ENCODE measurements at regions not wholly inside any gene's neighbourhood (a gene's known extent, or its start where the extent isn't known, plus 50 kb on each side); places are given as distances from the start of the nearest gene placed in this dataset.

- Histone ChIP-seq H3K36me3 (ENCODE audit: control insufficient read depth, insufficient read depth, low read length) (no peaks in the 10 kb centered on the region), H3K79me1 (ENCODE audit: low read depth in 1 of 2, low read length in 2 of 2) (no peaks in the 10 kb centered on the region), H3K56ac (ENCODE audit: extremely low read depth, insufficient read depth, low read length) (no peak overlapping the region), H3K9ac (ENCODE audit: low read depth, low read length) (no peak overlapping the region), H3K9me3 (ENCODE audit: control insufficient read depth, insufficient read depth, low read length) (no peaks in the 10 kb centered on the region), H4K8ac (ENCODE audit: low read depth in 2 of 2, low read length in 2 of 2) (no peak overlapping the region), H2AFZ (replicated peaks; ENCODE audit: low read length, poor library complexity) (no peak overlapping the region), H3K27me3 (ENCODE audit: control insufficient read depth, insufficient read depth, low read length) (peaks cover 43% of the 10 kb centered on the region), H2BK20ac (ENCODE audit: low read depth, low read length) (no peak overlapping the region), H2BK120ac (ENCODE audit: low read depth, low read length) (no peak overlapping the region), H3K14ac (replicated peaks; ENCODE audit: low read depth, low read length) (no peak overlapping the region), H2AK9ac (replicated peaks; ENCODE audit: low read depth, low read length, poor library complexity) (no peak overlapping the region), H3K4ac (ENCODE audit: low read depth, low read length) (no peak overlapping the region), H3K9me1 (ENCODE audit: insufficient read depth, low read length) (no peaks in the 10 kb centered on the region), H2BK15ac (ENCODE audit: low read depth, low read length) (no peak overlapping the region), H3K4me1 (ENCODE audit: control insufficient read depth, insufficient read depth, low read length) (no peaks in the 10 kb centered on the region), H3K4me3 (ENCODE audit: insufficient read depth, low read depth, low read length) (no peak overlapping the region), H4K20me1 (ENCODE audit: insufficient read depth, low read length) (no peaks in the 10 kb centered on the region), H3K27ac (ENCODE audit: insufficient read depth, low read length) (no peak overlapping the region), H3K23ac (ENCODE audit: low read depth, low read length) (no peak overlapping the region), H3K4me2 (ENCODE audit: low read depth, low read length) (no peak overlapping the region), H2AK5ac (ENCODE audit: low read depth, low read length) (no peak overlapping the region), H4K5ac (ENCODE audit: low read depth, low read length) (no peak overlapping the region), H4K91ac (ENCODE audit: insufficient read depth, low read depth, low read length) (no peak overlapping the region), H3K18ac (ENCODE audit: low read depth, low read length) (no peak overlapping the region), H2BK5ac (ENCODE audit: low read depth, low read length, poor library complexity, severe bottlenecking) (no peak overlapping the region)
- TF ChIP-seq ELK1 (IDR thresholded peaks at IDR 0.05; ENCODE audit: borderline replicate concordance, low read depth, low read length): no peak
- TF ChIP-seq FOS (IDR thresholded peaks at IDR 0.05; ENCODE audit: low read depth, low read length): no peak
- no peak for TF ChIP-seq NFE2L2 (IDR thresholded peaks at IDR 0.05; ENCODE audit: low read depth, low read length)
- no peak for TF ChIP-seq BHLHE40 (IDR thresholded peaks at IDR 0.05; ENCODE audit: low read depth, low read length)
- TF ChIP-seq MAFK (IDR thresholded peaks at IDR 0.05; ENCODE audit: low read depth, low read length): no peak
- TF ChIP-seq USF2 (IDR thresholded peaks at IDR 0.05; ENCODE audit: low read depth, low read length): no peak
- TF ChIP-seq CTCF (conservative IDR thresholded peaks at IDR 0.05; ENCODE audit: low read depth, low read length): no peak
- TF ChIP-seq CEBPB (IDR thresholded peaks at IDR 0.05; ENCODE audit: low read depth, low read length): no peak
- TF ChIP-seq RAD21 (IDR thresholded peaks at IDR 0.05; ENCODE audit: low read length): no peak
- DNase-seq (no peak), ATAC-seq (ENCODE audit: low read depth) (no peak)
- intact Hi-C loops (cut with micrococcal nuclease) (no loop called here), in situ Hi-C loops (cut with MboI; ENCODE audit: low sequenced_read_pairs) (no loop called here), dilution Hi-C loops (cut with HindIII; ENCODE audit: low sequenced_read_pairs, unreplicated experiment) (no loop called here)
- CTCF ChIA-PET: no interaction called here
- no TSS peak for BruUV-seq (replicated peaks)
- 90% methylated on average over 2 of the region's 8 CpGs; no CpG with 5 or more reads in 1 of the 2 experiments for WGBS, 2 experiments (ENCODE audit: extremely low coverage in 2 of 2, insufficient read length in 1 of 2)
- POLR2A ChIA-PET (ENCODE audit: unreplicated experiment): no interaction called here
These were observed 55.8 kb upstream of the OR6J1 start for GRCh38 chr14:22699801-22700564.

All from IMR-90 (cell line).